ENCODE measurements at regions not wholly inside any gene's neighbourhood (a gene's known extent, or its start where the extent isn't known, plus 50 kb on each side); places are given as distances from the start of the nearest gene placed in this dataset.

GRCh38 chr5:92713826-92714225, 867.2 kb downstream of the NR2F1-AS1 start:
- no peaks in the 10 kb centered on the region for H3F3A ChIP-seq (ENCODE audit: control insufficient read depth, insufficient read depth)
- no peak overlapping the region for H3K4me2 ChIP-seq (ENCODE audit: low read length)
- TF ChIP-seq CTCF (IDR thresholded peaks at IDR 0.05; ENCODE audit: low read depth, low read length, poor library complexity, severe bottlenecking), result no peak
- TF ChIP-seq EZH2phosphoT487 (IDR thresholded peaks at IDR 0.05; ENCODE audit: borderline replicate concordance, low read length), result no peak
- H3K36me3 ChIP-seq (ENCODE audit: control insufficient read depth, low read length), result no peaks in the 10 kb centered on the region
- H3K9me3 ChIP-seq (ENCODE audit: control insufficient read depth, insufficient read depth, low read length), result no peaks in the 10 kb centered on the region
- no peaks in the 10 kb centered on the region for H4K20me1 ChIP-seq (ENCODE audit: control insufficient read depth, insufficient read depth, low read depth, low read length)
- H3K9me2 ChIP-seq (replicated peaks; ENCODE audit: control insufficient read depth, low read length), result no peaks in the 10 kb centered on the region
- H3K4me3 ChIP-seq (ENCODE audit: low read length), result no peak overlapping the region
- H3K4me1 ChIP-seq (ENCODE audit: control insufficient read depth, low read length), result no peaks in the 10 kb centered on the region
- no peak overlapping the region for H3K27ac ChIP-seq (ENCODE audit: low read depth, low read length)
- no peaks in the 10 kb centered on the region for H3K79me2 ChIP-seq (ENCODE audit: control insufficient read depth, low read length)
- H3K27me3 ChIP-seq (ENCODE audit: control insufficient read depth, low read length), result no peaks in the 10 kb centered on the region

GRCh38 chr5:92713335-92713743, 867.7 kb downstream of the NR2F1-AS1 start:
- TF ChIP-seq CTCF (IDR thresholded peaks at IDR 0.05; ENCODE audit: low read depth, low read length, poor library complexity, severe bottlenecking) (no peak), EZH2phosphoT487 (IDR thresholded peaks at IDR 0.05; ENCODE audit: borderline replicate concordance, low read length) (no peak)
- no peak overlapping the region for H3K27ac ChIP-seq (ENCODE audit: low read depth, low read length)
- H3K4me3 ChIP-seq (ENCODE audit: low read length), result no peak overlapping the region
- no peaks in the 10 kb centered on the region for H3K27me3 ChIP-seq (ENCODE audit: control insufficient read depth, low read length)
- no peaks in the 10 kb centered on the region for H3K9me3 ChIP-seq (ENCODE audit: control insufficient read depth, insufficient read depth, low read length)
- no peaks in the 10 kb centered on the region for H3F3A ChIP-seq (ENCODE audit: control insufficient read depth, insufficient read depth)
- no peak overlapping the region for H3K4me2 ChIP-seq (ENCODE audit: low read length)
- H3K36me3 ChIP-seq (ENCODE audit: control insufficient read depth, low read length), result no peaks in the 10 kb centered on the region
- no peaks in the 10 kb centered on the region for H3K4me1 ChIP-seq (ENCODE audit: control insufficient read depth, low read length)
- no peaks in the 10 kb centered on the region for H3K9me2 ChIP-seq (replicated peaks; ENCODE audit: control insufficient read depth, low read length)
- no peaks in the 10 kb centered on the region for H4K20me1 ChIP-seq (ENCODE audit: control insufficient read depth, insufficient read depth, low read depth, low read length)
- H3K79me2 ChIP-seq (ENCODE audit: control insufficient read depth, low read length), result no peaks in the 10 kb centered on the region

GRCh38 chr5:92711956-92712355, 869.1 kb downstream of the NR2F1-AS1 start:
- H4K20me1 ChIP-seq (ENCODE audit: control insufficient read depth, insufficient read depth, low read depth, low read length), result no peaks in the 10 kb centered on the region
- no peaks in the 10 kb centered on the region for H3K9me3 ChIP-seq (ENCODE audit: control insufficient read depth, insufficient read depth, low read length)
- no peaks in the 10 kb centered on the region for H3K9me2 ChIP-seq (replicated peaks; ENCODE audit: control insufficient read depth, low read length)
- H3K4me3 ChIP-seq (ENCODE audit: low read length), result no peak overlapping the region
- no peaks in the 10 kb centered on the region for H3K4me1 ChIP-seq (ENCODE audit: control insufficient read depth, low read length)
- no peak overlapping the region for H3K27ac ChIP-seq (ENCODE audit: low read depth, low read length)
- TF ChIP-seq EZH2phosphoT487 (IDR thresholded peaks at IDR 0.05; ENCODE audit: borderline replicate concordance, low read length) (no peak), CTCF (IDR thresholded peaks at IDR 0.05; ENCODE audit: low read depth, low read length, poor library complexity, severe bottlenecking) (no peak)
- H3K27me3 ChIP-seq (ENCODE audit: control insufficient read depth, low read length), result no peaks in the 10 kb centered on the region
- H3K36me3 ChIP-seq (ENCODE audit: control insufficient read depth, low read length), result no peaks in the 10 kb centered on the region
- no peaks in the 10 kb centered on the region for H3K79me2 ChIP-seq (ENCODE audit: control insufficient read depth, low read length)
- no peaks in the 10 kb centered on the region for H3F3A ChIP-seq (ENCODE audit: control insufficient read depth, insufficient read depth)
- no peak overlapping the region for H3K4me2 ChIP-seq (ENCODE audit: low read length)

- no peak overlapping the region for H3K4me2 ChIP-seq (ENCODE audit: low read length)
Measured at GRCh38 chr5:92704590-92704989, 876.4 kb downstream of the NR2F1-AS1 start.

More at GRCh38 chr5:92704590-92704989, 876.4 kb downstream of the NR2F1-AS1 start:
- Histone ChIP-seq H3F3A (ENCODE audit: control insufficient read depth, insufficient read depth) (no peaks in the 10 kb centered on the region), H3K79me2 (ENCODE audit: control insufficient read depth, low read length) (no peaks in the 10 kb centered on the region), H3K27ac (ENCODE audit: low read depth, low read length) (no peak overlapping the region), H3K4me3 (ENCODE audit: low read length) (no peak overlapping the region), H3K4me1 (ENCODE audit: control insufficient read depth, low read length) (no peaks in the 10 kb centered on the region), H3K36me3 (ENCODE audit: control insufficient read depth, low read length) (no peaks in the 10 kb centered on the region), H4K20me1 (ENCODE audit: control insufficient read depth, insufficient read depth, low read depth, low read length) (no peaks in the 10 kb centered on the region), H3K9me2 (replicated peaks; ENCODE audit: control insufficient read depth, low read length) (no peaks in the 10 kb centered on the region), H3K27me3 (ENCODE audit: control insufficient read depth, low read length) (no peaks in the 10 kb centered on the region), H3K9me3 (ENCODE audit: control insufficient read depth, insufficient read depth, low read length) (no peaks in the 10 kb centered on the region)
- TF ChIP-seq CTCF (IDR thresholded peaks at IDR 0.05; ENCODE audit: low read depth, low read length, poor library complexity, severe bottlenecking) (no peak), EZH2phosphoT487 (IDR thresholded peaks at IDR 0.05; ENCODE audit: borderline replicate concordance, low read length) (no peak)

Data from DOHH2 (cell line).